ENCODE measurements at regions not wholly inside any gene's neighbourhood (a gene's known extent, or its start where the extent isn't known, plus 50 kb on each side); places are given as distances from the start of the nearest gene placed in this dataset.

DNA sequence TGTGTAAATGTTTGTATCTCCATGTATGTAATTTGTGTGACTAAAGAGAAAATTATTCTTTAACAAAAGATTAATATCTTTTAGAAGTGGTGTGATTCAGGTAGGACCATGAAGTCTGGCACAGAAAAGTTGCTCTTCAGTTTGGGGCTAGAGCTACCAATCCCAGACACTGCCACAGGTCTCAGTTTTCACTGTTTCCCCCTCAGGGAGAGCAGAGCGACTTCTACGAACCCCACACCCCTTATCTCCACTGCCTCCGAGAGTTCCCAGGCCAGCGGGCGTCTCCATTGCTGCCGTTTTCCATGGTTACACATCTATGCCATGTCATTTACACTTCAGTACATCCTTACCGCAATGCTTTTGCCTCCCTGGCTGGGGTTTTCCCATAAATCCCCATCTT, 93.0 kb upstream of the SMYD2 start:
- Mint-ChIP-seq H3K27ac (no peak overlapping the region), H3K4me1 (peaks cover 16 to 18% of the 10 kb centered on the region in 2 experiments), H3K9me3 (peaks cover 2 to 7% of the 10 kb centered on the region in 2 experiments; a peak in 4 of 5 replicates), H3K36me3 (ENCODE audit: insufficient read depth in 1 of 3, low read depth in 3 of 3) (peaks cover 0 to 7% (median 0%) of the 10 kb centered on the region in 3 experiments; a peak in 3 of 7 replicates), H3K27me3 (ENCODE audit: low read depth) (peaks cover 69% of the 10 kb centered on the region), H3K4me3 (0 out of 5 replicates have a peak overlapping the region, but pooled peaks of 1 of the 2 experiments have one; percentile 2)
- Histone ChIP-seq H3K23me2 (ENCODE audit: insufficient read length, low read depth, low read length, poor library complexity, severe bottlenecking) (peaks cover 6% of the 10 kb centered on the region), H3K9ac (ENCODE audit: extremely low read depth, insufficient read length, low read length) (no peak overlapping the region), H3K79me2 (ENCODE audit: insufficient read depth, low read length) (no peaks in the 10 kb centered on the region), H3K4me1 (ENCODE audit: insufficient read depth, low read length) (peaks cover under 1% of the 10 kb centered on the region; the same call in 1 of the 2 replicates), H2BK120ac (ENCODE audit: low read depth, low read length, poor library complexity, severe bottlenecking) (no peak overlapping the region), H3K27ac (ENCODE audit: insufficient read length, low read depth, low read length) (no peak overlapping the region), H4K20me1 (ENCODE audit: control insufficient read depth, insufficient read depth, insufficient read length) (no peaks in the 10 kb centered on the region), H3K18ac (ENCODE audit: insufficient read length, low read depth, low read length) (no peak overlapping the region), H2BK15ac (ENCODE audit: low read depth, low read length) (no peak overlapping the region), H3K56ac (ENCODE audit: insufficient read length, low read depth, low read length) (no peak overlapping the region), H4K5ac (ENCODE audit: insufficient read length, low read depth, low read length) (no peak overlapping the region), H2BK12ac (ENCODE audit: insufficient read length, low read depth, low read length) (no peak overlapping the region), H3K14ac (ENCODE audit: insufficient read depth, low read length) (no peak overlapping the region; the same call in 1 of the 2 replicates), H3K23ac (ENCODE audit: insufficient read length, low read depth, low read length) (no peak overlapping the region), H4K8ac (replicated peaks; ENCODE audit: insufficient read length, low read depth, low read length) (no peak overlapping the region), H3T11ph (ENCODE audit: low read length) (no peak overlapping the region), H2AFZ (ENCODE audit: low read length) (no peak overlapping the region), H3K4ac (ENCODE audit: low read depth, low read length) (no peak overlapping the region), H4K91ac (ENCODE audit: insufficient read length, low read depth, low read length) (no peak overlapping the region), H2BK20ac (ENCODE audit: low read depth, low read length, poor library complexity, severe bottlenecking) (no peak overlapping the region), H3K4me2 (ENCODE audit: insufficient read depth, insufficient read length, low read length) (peak overlapping the region; percentile 92), H3K79me1 (ENCODE audit: insufficient read depth, low read depth, low read length, poor library complexity, severe bottlenecking) (no peaks in the 10 kb centered on the region), H3K27me3 (ENCODE audit: insufficient read depth, low read length) (peaks cover 31% of the 10 kb centered on the region; the same call in 1 of the 2 replicates), H2AK5ac (ENCODE audit: insufficient read length, low read length) (no peak overlapping the region), H3K9me3 (ENCODE audit: control insufficient read depth, low read depth, low read length) (no peaks in the 10 kb centered on the region), H2BK5ac (ENCODE audit: insufficient read length, low read length) (no peak overlapping the region)
- TF ChIP-seq, protein P1, sequence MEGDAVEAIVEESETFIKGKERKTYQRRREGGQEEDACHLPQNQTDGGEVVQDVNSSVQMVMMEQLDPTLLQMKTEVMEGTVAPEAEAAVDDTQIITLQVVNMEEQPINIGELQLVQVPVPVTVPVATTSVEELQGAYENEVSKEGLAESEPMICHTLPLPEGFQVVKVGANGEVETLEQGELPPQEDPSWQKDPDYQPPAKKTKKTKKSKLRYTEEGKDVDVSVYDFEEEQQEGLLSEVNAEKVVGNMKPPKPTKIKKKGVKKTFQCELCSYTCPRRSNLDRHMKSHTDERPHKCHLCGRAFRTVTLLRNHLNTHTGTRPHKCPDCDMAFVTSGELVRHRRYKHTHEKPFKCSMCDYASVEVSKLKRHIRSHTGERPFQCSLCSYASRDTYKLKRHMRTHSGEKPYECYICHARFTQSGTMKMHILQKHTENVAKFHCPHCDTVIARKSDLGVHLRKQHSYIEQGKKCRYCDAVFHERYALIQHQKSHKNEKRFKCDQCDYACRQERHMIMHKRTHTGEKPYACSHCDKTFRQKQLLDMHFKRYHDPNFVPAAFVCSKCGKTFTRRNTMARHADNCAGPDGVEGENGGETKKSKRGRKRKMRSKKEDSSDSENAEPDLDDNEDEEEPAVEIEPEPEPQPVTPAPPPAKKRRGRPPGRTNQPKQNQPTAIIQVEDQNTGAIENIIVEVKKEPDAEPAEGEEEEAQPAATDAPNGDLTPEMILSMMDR (conservative IDR thresholded peaks at IDR 0.05), result no peak
- no peak for DNase-seq
- no CpG with 5 or more reads among the region's 7 CpGs for WGBS (ENCODE audit: extremely low coverage, insufficient read length, low lambda C conversion rate)

Measured in H9 (cell line).